ENCODE measurements at regions not wholly inside any gene's neighbourhood (a gene's known extent, or its start where the extent isn't known, plus 50 kb on each side); places are given as distances from the start of the nearest gene placed in this dataset.
"Not testable (repeated sequence)": the region's sequence is repeated elsewhere in the genome, so short reads cannot be mapped to it uniquely, and the experiment has no call there.

GRCh38 chr4:100008048-100008447 is 58.0 kb upstream of the H2AZ1 start:
- no peak for TF ChIP-seq CTCF (IDR thresholded peaks at IDR 0.05)
- H3K27ac ChIP-seq (ENCODE audit: low read depth in 1 of 2, low read length in 2 of 2), result no peak overlapping the region
- H3K36me3 Mint-ChIP-seq (ENCODE audit: low read depth), result no peaks in the 10 kb centered on the region
- POLR2A ChIA-PET, result no interaction called here
- H3K4me1 Mint-ChIP-seq (ENCODE audit: low read depth), result no peaks in the 10 kb centered on the region
- H3K4me1 ChIP-seq (ENCODE audit: insufficient read depth, low read length), result no peaks in the 10 kb centered on the region
- H3K9me3 Mint-ChIP-seq, result no peaks in the 10 kb centered on the region
- H3K4me3 ChIP-seq (ENCODE audit: low read length), result no peak overlapping the region
- CTCF ChIA-PET, result no interaction called here
- H3K27me3 ChIP-seq (ENCODE audit: control insufficient read depth in 1 of 2, insufficient read depth in 2 of 2, low read length in 2 of 2), result peaks cover 0 to 3% of the 10 kb centered on the region in 2 experiments
- no peak for DNase-seq
- peaks cover 15% of the 10 kb centered on the region for H3K27me3 Mint-ChIP-seq
- no peak overlapping the region for H3K27ac Mint-ChIP-seq
- ATAC-seq (ENCODE audit: poor library complexity), result no peak
- no peak overlapping the region for H3K4me3 Mint-ChIP-seq
- intact Hi-C loops (cut with DNase I, micrococcal nuclease), result no loop called here
- H3K36me3 ChIP-seq (ENCODE audit: insufficient read depth, low read length), result no peaks in the 10 kb centered on the region
- no peaks in the 10 kb centered on the region for H3K9me3 ChIP-seq (ENCODE audit: control insufficient read depth in 1 of 2, insufficient read depth in 1 of 2, low read length in 2 of 2)

GRCh38 chr4:100006161-100006560 is 56.1 kb upstream of the H2AZ1 start:
- H3K4me3 Mint-ChIP-seq; H3K27ac ChIP-seq (ENCODE audit: low read depth in 1 of 2, low read length in 2 of 2); intact Hi-C loops (cut with DNase I, micrococcal nuclease); H3K36me3 ChIP-seq (ENCODE audit: insufficient read depth, low read length); ATAC-seq (ENCODE audit: poor library complexity); H3K4me1 Mint-ChIP-seq (ENCODE audit: low read depth); DNase-seq; H3K27ac Mint-ChIP-seq; H3K27me3 ChIP-seq (ENCODE audit: control insufficient read depth in 1 of 2, insufficient read depth in 2 of 2, low read length in 2 of 2); H3K4me1 ChIP-seq (ENCODE audit: insufficient read depth, low read length); H3K36me3 Mint-ChIP-seq (ENCODE audit: low read depth); H3K9me3 Mint-ChIP-seq; H3K4me3 ChIP-seq (ENCODE audit: low read length); POLR2A ChIA-PET; CTCF ChIA-PET; H3K9me3 ChIP-seq (ENCODE audit: control insufficient read depth in 1 of 2, insufficient read depth in 1 of 2, low read length in 2 of 2): not testable (repeated sequence)
- peaks cover 15% of the 10 kb centered on the region for H3K27me3 Mint-ChIP-seq
